ENCODE measurements at regions not wholly inside any gene's neighbourhood (a gene's known extent, or its start where the extent isn't known, plus 50 kb on each side); places are given as distances from the start of the nearest gene placed in this dataset.

DNA sequence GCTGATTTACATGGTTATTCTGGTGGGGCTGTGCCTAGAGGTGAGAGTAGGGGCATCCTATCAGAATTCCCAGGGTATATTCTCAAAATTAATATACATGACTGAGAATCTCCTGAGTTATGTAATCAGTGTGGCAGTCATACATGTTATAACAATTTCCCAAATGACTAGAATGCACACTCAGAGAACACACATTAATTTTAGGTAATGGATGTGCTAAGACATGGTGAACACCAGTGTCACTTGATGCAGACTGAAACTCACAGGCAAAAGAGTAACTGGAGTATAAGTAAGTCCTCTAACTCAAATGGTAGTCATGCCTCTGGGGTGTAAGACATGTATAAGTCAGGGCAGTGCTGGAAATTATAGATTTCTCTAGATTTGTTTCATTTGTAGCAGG lies 1198.4 kb upstream of the CITED2 start:
- TF ChIP-seq, protein P1, sequence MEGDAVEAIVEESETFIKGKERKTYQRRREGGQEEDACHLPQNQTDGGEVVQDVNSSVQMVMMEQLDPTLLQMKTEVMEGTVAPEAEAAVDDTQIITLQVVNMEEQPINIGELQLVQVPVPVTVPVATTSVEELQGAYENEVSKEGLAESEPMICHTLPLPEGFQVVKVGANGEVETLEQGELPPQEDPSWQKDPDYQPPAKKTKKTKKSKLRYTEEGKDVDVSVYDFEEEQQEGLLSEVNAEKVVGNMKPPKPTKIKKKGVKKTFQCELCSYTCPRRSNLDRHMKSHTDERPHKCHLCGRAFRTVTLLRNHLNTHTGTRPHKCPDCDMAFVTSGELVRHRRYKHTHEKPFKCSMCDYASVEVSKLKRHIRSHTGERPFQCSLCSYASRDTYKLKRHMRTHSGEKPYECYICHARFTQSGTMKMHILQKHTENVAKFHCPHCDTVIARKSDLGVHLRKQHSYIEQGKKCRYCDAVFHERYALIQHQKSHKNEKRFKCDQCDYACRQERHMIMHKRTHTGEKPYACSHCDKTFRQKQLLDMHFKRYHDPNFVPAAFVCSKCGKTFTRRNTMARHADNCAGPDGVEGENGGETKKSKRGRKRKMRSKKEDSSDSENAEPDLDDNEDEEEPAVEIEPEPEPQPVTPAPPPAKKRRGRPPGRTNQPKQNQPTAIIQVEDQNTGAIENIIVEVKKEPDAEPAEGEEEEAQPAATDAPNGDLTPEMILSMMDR (conservative IDR thresholded peaks at IDR 0.05 in 1 of 2, IDR thresholded peaks at IDR 0.05 in 1 of 2; ENCODE audit: extremely low read depth in 1 of 2, insufficient read depth in 1 of 2, low read depth in 1 of 2, low read length in 2 of 2) = no peak
- no peak for TF ChIP-seq EZH2 (IDR thresholded peaks at IDR 0.05; ENCODE audit: borderline replicate concordance, low read length)

All from mammary epithelial cell (primary cell).